BJ (cell line): ENCODE measurements at regions not wholly inside any gene's neighbourhood (a gene's known extent, or its start where the extent isn't known, plus 50 kb on each side); places are given as distances from the start of the nearest gene placed in this dataset. TPM values are rescaled to one million over a fixed set of nuclear protein-coding genes. Genes with fewer than 3 reads are reported as not detected.

Experiments
- small RNA-seq: library from RNA; depleted of rRNA; stranded (forward); fragments of <200 nt; gene quantifications from one replicate; pipeline ENCODE3, GENCODE V24; 2012; ENCODE audit warnings: low replicate concordance, low read depth; ENCODE audit not compliant: insufficient read length

Small RNA genes in the stretch of these regions (small RNA-seq; reads per million reads assigned to genes)
- gene AC239809.1, result not detected
- not detected for gene MIR6077
- gene RF00019, result not detected
- not detected for gene RNU1-120P
- 0.84 reads per million for gene RNU1-122P
- gene RNU1-13P, result 0.63 reads per million
- 0.63 reads per million for gene RNVU1-1
- not detected for gene RNVU1-2
- 1.9 reads per million for gene RNVU1-3
